DMS53 treated with DMSO at 0.1 percent for 48 hours (cell line): ENCODE measurements at regions not wholly inside any gene's neighbourhood (a gene's known extent, or its start where the extent isn't known, plus 50 kb on each side); places are given as distances from the start of the nearest gene placed in this dataset.
"Not testable (repeated sequence)": the region's sequence is repeated elsewhere in the genome, so short reads cannot be mapped to it uniquely, and the experiment has no call there.

Source experiments
- DNase-seq: peaks from one replicate; lab custom pipeline; 2025; ENCODE audit not compliant: unreplicated experiment; lab: John Stamatoyannopoulos, UW

DNA sequence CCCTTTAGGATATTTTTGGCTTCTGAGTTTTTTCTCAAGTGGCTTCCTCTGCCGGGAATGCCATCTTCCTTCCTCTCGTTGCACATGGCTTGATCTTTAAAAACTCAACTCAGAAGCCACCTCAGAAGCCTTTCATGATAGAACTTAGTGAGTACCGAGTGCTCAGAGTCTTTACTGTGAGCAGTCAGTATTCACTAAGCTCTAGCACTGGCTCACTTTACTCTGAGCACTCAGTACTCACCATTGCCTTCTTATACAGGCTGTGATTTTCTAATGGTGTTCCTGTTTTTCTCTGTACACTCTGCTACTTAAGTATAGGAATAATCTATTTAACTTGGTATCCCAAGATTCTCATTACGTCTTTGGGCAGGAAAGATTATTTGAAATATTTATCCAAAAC is 116.2 kb downstream of the PFDN4 start:
- DNase-seq: no peak

- DNase-seq: no peak
Observed at GRCh38 chr20:54324652-54325285, 116.9 kb downstream of the PFDN4 start.

DNA sequence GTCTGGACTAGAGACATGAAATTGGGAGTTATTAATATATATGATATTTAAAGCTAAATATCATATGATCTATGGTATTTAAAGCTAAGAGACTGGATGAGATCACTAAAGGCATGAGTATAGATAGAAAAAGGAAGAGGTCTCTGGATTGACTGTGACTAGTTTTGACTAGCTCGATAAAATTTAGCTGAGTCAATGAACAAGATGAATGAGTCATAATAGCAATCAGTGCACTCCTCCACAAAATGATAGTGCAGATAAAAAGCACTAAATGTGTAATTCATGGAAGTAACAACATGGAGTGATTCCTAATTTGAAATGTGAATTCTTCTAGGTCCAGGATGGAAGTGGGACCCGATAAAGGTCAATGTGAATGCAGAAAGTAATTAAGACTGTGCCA is 127.4 kb downstream of the PFDN4 start:
- DNase-seq: no peak

GRCh38 chr20:54337144-54337543 is 129.3 kb downstream of the PFDN4 start:
- DNase-seq: no peak

- no peak for DNase-seq
Observed at GRCh38 chr20:54339093-54339492, 131.2 kb downstream of the PFDN4 start.

- DNase-seq: no peak
Observed at GRCh38 chr20:54340206-54340605, 132.3 kb downstream of the PFDN4 start.

GRCh38 chr20:54340667-54341081 is 132.8 kb downstream of the PFDN4 start:
- no peak for DNase-seq

- DNase-seq: no peak
Observed at GRCh38 chr20:54342258-54342920, 133.0 kb upstream of the DOK5 start.

GRCh38 chr20:54343099-54343498 is 132.3 kb upstream of the DOK5 start:
- no peak for DNase-seq

DNA sequence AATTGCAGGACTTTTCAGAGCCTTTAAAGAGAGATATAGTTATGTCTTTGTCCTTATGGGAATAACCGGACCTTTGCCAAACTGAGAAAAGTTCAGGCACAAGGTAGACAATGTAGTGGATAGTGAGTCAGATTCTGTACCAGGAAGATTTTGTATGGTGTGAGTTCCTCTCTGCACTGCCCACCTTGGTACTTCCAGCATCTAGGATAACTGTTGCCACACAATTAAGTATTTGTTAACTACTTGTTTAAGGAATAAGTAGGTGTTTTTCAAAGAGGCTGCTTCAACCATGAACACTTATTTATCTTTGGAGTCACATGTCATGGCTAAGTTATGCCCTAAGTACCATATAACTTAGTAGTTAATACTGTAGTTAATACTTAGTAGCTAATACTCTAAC is 131.8 kb upstream of the DOK5 start:
- no peak for DNase-seq

GRCh38 chr20:54344832-54345231 is 130.6 kb upstream of the DOK5 start:
- DNase-seq: no peak

DNA sequence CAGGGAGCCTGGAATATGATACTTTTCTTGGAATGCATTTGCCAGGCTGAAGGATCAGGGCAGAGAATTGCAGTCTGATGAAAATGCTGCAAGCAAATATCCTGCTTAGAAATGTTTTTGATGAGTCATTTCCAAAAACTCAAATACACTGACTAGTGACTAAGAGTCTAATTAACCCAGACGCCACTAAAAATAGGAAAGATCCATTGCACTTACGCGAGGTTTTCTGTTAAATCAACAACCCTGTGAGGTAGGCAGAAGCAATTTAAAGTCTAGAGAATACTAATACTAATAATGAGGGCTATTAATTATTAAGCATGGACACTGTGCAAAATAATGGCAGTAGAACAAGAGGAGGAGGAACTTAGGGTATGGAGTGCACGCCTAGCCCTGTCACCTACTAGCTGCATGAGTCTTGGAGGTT is 130.1 kb upstream of the DOK5 start:
- no peak for DNase-seq

GRCh38 chr20:54345821-54346220 is 129.6 kb upstream of the DOK5 start:
- no peak for DNase-seq

DNA sequence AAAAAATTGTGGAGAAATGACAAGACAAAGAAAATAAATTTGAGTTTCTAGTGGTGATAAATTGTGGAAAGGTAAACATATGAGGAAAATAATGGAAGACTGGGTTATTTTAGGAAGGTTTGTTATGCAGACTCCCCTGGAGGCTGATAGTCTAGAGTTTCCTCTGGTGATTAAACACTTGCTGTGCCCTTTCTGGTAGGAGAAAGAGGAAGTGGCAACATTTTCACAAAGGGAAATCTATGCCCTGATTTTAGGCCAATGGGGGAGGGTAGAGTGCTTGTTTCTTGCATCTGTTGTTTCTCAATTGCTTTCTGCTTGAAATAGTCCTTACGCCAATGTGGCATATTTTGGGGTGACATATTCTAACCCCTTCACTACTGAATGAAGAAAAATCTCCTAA is 129.1 kb upstream of the DOK5 start:
- no peak for DNase-seq

DNA sequence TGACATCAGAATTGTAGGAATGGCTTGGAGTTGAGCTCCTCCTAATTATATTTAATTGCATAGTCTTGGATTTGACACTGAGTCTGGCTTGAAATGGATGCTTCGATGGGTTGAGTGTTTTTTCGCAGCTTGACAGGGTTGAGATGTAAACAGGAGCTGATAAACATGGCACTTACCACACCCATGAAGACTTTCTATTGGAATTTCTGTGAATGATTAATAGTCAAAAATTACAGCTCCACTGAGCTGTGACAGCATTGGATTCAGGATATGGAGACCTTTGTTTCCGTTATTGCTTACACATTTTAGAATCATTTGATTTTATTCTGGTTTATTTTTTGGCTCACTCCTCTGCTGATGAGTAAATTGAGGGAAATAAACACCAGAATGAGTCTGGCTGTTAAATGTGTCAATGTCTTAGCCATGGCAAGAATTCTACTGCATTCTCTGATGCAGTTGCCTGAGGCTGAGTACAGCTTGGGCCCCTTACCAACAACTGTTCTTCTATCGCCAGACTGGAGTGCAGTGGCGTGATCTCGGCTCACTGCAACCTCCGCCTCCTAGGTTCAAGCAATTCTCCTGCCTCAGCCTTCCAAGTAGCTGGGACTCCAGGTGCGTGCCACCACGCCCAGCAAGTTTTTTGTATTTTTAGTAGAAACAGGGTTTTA is 128.1 kb upstream of the DOK5 start:
- DNase-seq: no peak

DNA sequence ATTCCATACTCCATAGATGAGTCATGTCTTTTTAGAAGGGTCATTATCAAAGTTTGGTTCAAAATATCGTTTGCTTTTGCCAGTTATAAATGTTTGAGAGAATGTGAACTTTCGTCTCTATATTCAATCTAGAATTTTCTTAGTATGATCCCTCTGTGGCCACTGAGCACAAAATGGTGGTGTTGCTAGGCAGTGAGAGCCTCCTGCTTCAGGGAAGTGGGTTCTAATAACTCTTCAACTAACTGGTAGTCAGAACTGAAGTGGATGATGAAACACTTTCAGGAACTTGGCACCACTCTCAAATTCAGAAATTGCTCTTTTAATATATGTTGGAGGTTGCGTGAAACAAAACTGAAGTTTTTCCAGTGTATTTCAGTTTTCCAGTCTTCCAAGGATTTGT is 125.0 kb upstream of the DOK5 start:
- DNase-seq: no peak

DNA sequence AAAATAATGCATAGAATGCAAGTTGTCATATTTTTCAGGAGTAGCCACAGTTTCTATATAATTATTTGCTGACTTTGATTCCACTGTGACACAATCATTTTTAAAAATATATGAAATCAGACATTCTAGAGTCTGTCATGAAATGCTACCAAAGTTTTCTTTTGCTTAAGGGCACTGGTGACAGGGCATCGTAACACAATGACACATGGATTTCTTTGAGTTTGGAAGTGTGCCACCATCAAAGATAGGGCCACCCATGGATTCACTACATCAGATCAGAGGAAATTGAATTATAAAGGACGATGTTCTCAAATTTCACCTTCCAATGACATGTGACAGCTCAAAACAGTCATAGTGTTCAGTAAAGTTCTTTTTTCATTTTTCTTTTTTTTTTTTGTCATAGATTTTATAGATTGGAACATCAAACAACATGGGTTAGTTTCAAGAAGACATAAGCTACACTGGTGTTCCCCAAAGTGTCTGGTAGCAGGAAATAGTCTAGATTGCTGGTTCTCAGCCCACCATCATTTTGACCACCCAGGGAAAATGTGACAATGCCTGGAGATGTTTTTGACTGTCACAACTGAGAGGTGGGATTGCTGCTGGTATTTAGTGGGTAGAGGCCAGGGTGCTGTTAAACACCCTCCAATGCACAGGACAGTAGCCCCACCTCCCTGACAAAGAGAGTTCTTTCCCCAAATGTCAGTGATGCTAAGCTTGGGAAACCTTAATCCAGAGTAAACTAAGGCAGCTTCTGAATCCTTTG is 123.8 kb upstream of the DOK5 start:
- no peak for DNase-seq

- DNase-seq: not testable (repeated sequence)
Observed at GRCh38 chr20:54352541-54352940, 122.9 kb upstream of the DOK5 start.

- no peak for DNase-seq
Observed at GRCh38 chr20:54353292-54353691, 122.1 kb upstream of the DOK5 start.

DNA sequence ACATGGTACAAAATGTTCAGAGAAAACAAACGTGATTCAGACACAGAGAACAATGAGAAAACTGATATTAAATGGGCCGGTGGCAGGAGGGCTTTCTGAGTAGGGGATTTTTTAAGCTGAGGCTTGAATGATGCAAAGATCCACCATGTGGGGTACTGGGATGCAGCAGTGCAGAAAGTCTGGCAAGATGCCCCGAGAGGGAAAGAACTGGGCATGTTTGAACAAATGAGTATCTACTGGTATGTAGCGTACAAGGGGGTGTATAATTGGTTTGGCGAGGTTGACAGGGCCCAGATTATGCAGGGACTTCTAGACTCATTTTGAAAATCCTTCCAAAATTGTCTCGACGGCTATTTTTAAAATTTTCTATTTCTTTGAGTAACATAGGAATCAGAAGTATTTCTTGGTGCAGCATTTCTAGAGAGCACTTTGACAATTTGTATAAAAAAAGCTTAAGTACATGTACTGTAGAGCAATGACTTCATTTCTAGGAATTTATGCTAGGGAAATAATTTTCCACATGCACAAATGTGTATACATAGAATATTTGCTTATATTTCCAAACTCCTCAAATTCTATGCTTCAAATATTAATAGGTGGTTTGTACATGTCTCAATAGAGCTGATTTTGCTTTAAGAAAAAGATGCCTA is 119.6 kb upstream of the DOK5 start:
- DNase-seq: no peak

DNA sequence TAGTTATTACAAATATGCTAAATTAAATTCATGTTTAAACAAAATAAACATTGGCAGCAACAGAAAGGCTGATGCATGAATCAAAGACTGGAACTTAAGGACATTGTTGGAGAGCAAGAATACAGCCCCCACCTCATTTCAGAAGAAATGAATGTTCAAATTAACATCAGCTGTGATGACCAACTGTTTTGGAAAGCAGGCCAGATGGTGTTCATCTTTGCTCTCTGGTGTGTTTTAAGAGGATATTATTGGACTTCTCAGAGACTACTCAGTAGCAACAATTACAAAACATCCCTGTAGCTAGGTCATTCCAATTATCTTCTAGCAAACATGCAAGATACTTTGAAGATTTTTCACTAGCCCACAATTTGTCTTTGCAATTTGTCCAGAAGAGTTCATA is 118.6 kb upstream of the DOK5 start:
- no peak for DNase-seq
